ENCODE measurements at regions not wholly inside any gene's neighbourhood (a gene's known extent, or its start where the extent isn't known, plus 50 kb on each side); places are given as distances from the start of the nearest gene placed in this dataset.
"Not testable (repeated sequence)": the region's sequence is repeated elsewhere in the genome, so short reads cannot be mapped to it uniquely, and the experiment has no call there.

- ATAC-seq; H3K4me3 ChIP-seq (ENCODE audit: low read length); H3K4me1 ChIP-seq (ENCODE audit: control insufficient read depth, insufficient read depth, low read length); DNase-seq; H3K27me3 ChIP-seq (ENCODE audit: control insufficient read depth, insufficient read depth); intact Hi-C loops (cut with DNase I); H3K27ac ChIP-seq (ENCODE audit: low read length); H3K9me3 ChIP-seq (ENCODE audit: control insufficient read depth, low read length): not testable (repeated sequence)
- no CpG with 5 or more reads among the region's 10 CpGs for WGBS
These were observed 3960.2 kb upstream of the TPTE start for GRCh38 chr21:6561168-6561567.

GRCh38 chr21:6561578-6561977 lies 3959.8 kb upstream of the TPTE start:
- intact Hi-C loops (cut with DNase I); H3K27ac ChIP-seq (ENCODE audit: low read length); DNase-seq; H3K4me1 ChIP-seq (ENCODE audit: control insufficient read depth, insufficient read depth, low read length); H3K4me3 ChIP-seq (ENCODE audit: low read length); H3K27me3 ChIP-seq (ENCODE audit: control insufficient read depth, insufficient read depth); H3K9me3 ChIP-seq (ENCODE audit: control insufficient read depth, low read length); ATAC-seq: not testable (repeated sequence)
- whole genome bisulfite sequencing = no CpG with 5 or more reads among the region's 9 CpGs

DNA sequence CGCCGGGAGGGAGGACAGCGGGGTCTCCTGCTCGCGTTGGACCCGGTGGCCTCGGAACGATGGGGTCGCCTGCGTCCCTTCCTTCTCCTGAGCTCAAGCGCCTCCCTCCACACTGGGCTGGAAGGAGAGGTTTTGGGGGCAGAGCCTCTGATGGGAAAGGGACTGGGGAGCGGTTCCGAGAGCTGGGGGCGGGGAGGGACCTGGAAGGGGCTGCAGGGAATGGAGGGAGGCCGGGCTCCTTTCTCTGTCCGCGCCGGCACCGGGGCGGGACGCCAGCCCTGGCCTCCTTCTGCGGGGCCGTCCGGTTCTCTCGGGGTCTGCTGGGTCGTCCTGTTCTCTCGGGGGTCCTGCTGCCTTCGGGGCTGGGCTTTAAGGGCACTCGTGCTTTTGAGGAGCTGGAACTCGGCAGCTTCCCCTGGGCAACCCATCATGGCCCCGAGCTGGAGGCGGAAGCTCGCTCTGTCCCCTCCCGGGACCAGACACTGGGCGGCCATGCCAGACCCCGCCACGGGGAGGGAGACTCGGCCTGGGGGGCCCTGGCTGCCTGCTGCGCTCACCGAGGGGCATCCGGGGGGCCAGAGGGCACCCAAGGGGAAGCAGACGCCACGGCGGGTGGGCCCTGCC lies 3956.7 kb upstream of the TPTE start:
- intact Hi-C loops (cut with DNase I); H3K27me3 ChIP-seq (ENCODE audit: control insufficient read depth, insufficient read depth); H3K4me3 ChIP-seq (ENCODE audit: low read length); H3K9me3 ChIP-seq (ENCODE audit: control insufficient read depth, low read length); H3K4me1 ChIP-seq (ENCODE audit: control insufficient read depth, insufficient read depth, low read length); H3K27ac ChIP-seq (ENCODE audit: low read length): not testable (repeated sequence)
- ATAC-seq = peak; percentile 16 to 33
- 10% methylated on average over 10 of the region's 44 CpGs for WGBS
- DNase-seq = peak; percentile 16 to 64 (median 40)

DNA sequence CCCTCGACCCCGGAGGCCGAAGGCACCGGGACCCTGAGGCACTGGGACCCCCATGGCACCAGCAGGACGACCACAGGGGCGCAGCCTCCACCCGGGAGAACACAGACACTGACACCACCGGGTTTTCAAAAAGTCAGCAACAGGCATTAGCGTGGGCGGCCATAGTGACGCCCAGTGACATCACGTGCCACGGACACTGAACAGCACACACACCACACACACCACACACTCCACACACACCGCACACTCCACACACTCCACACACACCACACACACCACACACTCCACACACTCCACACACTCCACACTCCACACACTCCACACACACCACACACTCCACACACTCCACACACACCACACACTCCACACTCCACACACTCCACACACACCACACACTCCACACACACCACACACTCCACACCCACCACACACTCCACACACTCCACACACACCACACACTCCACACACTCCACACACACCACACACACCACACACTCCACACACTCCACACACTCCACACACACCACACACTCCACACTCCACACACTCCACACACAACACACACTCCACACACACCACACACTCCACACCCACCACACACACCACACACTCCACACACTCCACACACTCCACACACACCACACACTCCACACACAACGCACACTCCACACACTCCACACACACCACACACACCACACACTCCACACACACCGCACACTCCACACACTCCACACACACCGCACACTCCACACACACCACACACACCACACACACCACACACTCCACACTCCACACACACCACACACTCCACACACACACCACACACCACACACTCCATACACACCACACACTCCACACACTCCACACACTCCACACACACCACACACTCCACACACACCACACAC lies 3955.9 kb upstream of the TPTE start:
- H3K27me3 ChIP-seq (ENCODE audit: control insufficient read depth, insufficient read depth); H3K27ac ChIP-seq (ENCODE audit: low read length); H3K9me3 ChIP-seq (ENCODE audit: control insufficient read depth, low read length); H3K4me3 ChIP-seq (ENCODE audit: low read length); H3K4me1 ChIP-seq (ENCODE audit: control insufficient read depth, insufficient read depth, low read length); intact Hi-C loops (cut with DNase I): not testable (repeated sequence)
- 25% methylated on average over 13 of the region's 17 CpGs for WGBS
- DNase-seq = peak; percentile 10 to 57 (median 56)
- ATAC-seq = peak in 1 of 2 donors; percentile 9

DNA sequence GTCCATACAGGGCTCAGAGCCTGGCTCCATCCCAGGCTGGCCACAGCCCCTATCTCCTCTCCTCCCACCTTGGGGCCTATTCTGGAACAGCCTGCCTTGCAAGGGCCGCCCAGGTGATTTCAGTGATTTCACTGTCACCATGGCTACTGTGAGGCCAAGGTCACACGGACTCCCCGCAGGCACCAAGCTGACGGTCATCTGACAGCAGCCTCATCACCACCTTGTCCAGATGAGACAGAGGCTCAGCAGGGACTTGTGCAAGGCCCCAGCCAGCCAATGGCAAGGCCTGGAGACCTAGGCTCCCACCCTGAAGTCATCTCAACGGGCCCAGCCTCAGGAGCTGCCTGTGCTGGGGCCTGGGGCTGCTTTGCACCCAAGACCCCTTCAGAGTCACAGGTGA lies 3953.8 kb upstream of the TPTE start:
- H3K4me1 ChIP-seq (ENCODE audit: control insufficient read depth, insufficient read depth, low read length); H3K9me3 ChIP-seq (ENCODE audit: control insufficient read depth, low read length); ATAC-seq; H3K4me3 ChIP-seq (ENCODE audit: low read length); intact Hi-C loops (cut with DNase I); H3K27me3 ChIP-seq (ENCODE audit: control insufficient read depth, insufficient read depth); H3K27ac ChIP-seq (ENCODE audit: low read length): not testable (repeated sequence)
- WGBS = 91% methylated on average over 4 of the region's 5 CpGs
- DNase-seq = peak in 1 of 3 donors; percentile 17

GRCh38 chr21:6569152-6569551 lies 3952.2 kb upstream of the TPTE start:
- H3K4me3 ChIP-seq (ENCODE audit: low read length); H3K4me1 ChIP-seq (ENCODE audit: control insufficient read depth, insufficient read depth, low read length); DNase-seq; H3K27me3 ChIP-seq (ENCODE audit: control insufficient read depth, insufficient read depth); intact Hi-C loops (cut with DNase I); H3K9me3 ChIP-seq (ENCODE audit: control insufficient read depth, low read length); H3K27ac ChIP-seq (ENCODE audit: low read length): not testable (repeated sequence)
- no CpG with 5 or more reads among the region's 16 CpGs for WGBS
- peak; percentile 70 to 73 for ATAC-seq

DNA sequence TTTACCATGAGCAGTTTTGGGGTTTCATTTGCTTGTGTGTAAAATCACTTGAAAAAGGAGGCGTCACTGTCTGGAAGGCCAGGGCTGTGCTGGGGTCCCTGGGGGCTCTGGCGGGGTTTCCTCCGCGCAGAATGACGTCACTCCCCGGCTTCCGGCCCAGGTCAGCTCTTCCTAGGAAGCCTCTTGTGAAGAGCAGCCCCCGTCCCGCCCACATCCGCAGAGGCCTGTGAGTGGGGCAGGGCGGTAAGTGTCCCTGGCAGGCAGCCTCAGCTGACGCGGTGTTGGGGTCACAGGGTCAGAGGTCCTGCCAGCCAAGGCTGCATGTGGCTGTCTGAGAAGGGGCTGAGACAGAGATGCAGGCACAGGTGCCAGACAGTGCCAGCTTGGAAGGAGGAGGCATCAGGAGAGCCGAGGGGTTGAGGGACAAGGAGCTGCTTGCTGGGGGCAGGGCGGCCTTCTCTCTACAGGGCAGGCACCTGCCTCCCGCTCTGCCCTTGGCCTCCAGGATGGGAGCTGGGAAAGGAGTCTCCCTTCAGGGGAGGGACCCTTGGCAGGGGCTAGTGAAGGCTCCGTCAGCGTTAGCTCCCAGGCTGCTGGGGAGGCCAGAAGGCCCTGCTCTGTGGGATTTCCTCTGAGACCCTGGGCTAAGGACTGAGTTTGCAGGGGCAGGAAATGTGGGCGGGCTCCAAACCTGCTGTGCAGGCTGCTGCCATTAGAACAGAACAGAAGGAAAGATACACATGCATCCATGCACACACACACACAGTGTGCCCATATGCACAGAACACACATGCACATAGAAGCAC lies 3951.6 kb upstream of the TPTE start:
- intact Hi-C loops (cut with DNase I); H3K4me1 ChIP-seq (ENCODE audit: control insufficient read depth, insufficient read depth, low read length); H3K4me3 ChIP-seq (ENCODE audit: low read length); H3K27me3 ChIP-seq (ENCODE audit: control insufficient read depth, insufficient read depth); H3K9me3 ChIP-seq (ENCODE audit: control insufficient read depth, low read length); H3K27ac ChIP-seq (ENCODE audit: low read length); DNase-seq: not testable (repeated sequence)
- no CpG with 5 or more reads among the region's 19 CpGs for WGBS
- peak; percentile 87 to 91 for ATAC-seq

- H3K4me1 ChIP-seq (ENCODE audit: control insufficient read depth, insufficient read depth, low read length); H3K4me3 ChIP-seq (ENCODE audit: low read length); H3K9me3 ChIP-seq (ENCODE audit: control insufficient read depth, low read length); H3K27ac ChIP-seq (ENCODE audit: low read length); H3K27me3 ChIP-seq (ENCODE audit: control insufficient read depth, insufficient read depth); intact Hi-C loops (cut with DNase I); DNase-seq: not testable (repeated sequence)
- no CpG with 5 or more reads among the region's 24 CpGs for WGBS
- peak in 1 of 2 donors; percentile 31 for ATAC-seq
These were observed 3950.5 kb upstream of the TPTE start for GRCh38 chr21:6570700-6571368.

- WGBS = no CpG with 5 or more reads among the region's 15 CpGs
- intact Hi-C loops (cut with DNase I); H3K27ac ChIP-seq (ENCODE audit: low read length); H3K4me1 ChIP-seq (ENCODE audit: control insufficient read depth, insufficient read depth, low read length); H3K4me3 ChIP-seq (ENCODE audit: low read length); H3K9me3 ChIP-seq (ENCODE audit: control insufficient read depth, low read length); H3K27me3 ChIP-seq (ENCODE audit: control insufficient read depth, insufficient read depth); DNase-seq; ATAC-seq: not testable (repeated sequence)
These were observed 3947.8 kb upstream of the TPTE start for GRCh38 chr21:6573576-6573975.

- H3K4me3 ChIP-seq (ENCODE audit: low read length); H3K27me3 ChIP-seq (ENCODE audit: control insufficient read depth, insufficient read depth); H3K9me3 ChIP-seq (ENCODE audit: control insufficient read depth, low read length); DNase-seq; H3K27ac ChIP-seq (ENCODE audit: low read length); intact Hi-C loops (cut with DNase I); H3K4me1 ChIP-seq (ENCODE audit: control insufficient read depth, insufficient read depth, low read length); ATAC-seq: not testable (repeated sequence)
- WGBS = no CpG with 5 or more reads among the region's 7 CpGs
These were observed 3941.6 kb upstream of the TPTE start for GRCh38 chr21:6579801-6580200.

All from right cardiac atrium (tissue), 5 donors.